ENCODE measurements at regions not wholly inside any gene's neighbourhood (a gene's known extent, or its start where the extent isn't known, plus 50 kb on each side); places are given as distances from the start of the nearest gene placed in this dataset.

DNA sequence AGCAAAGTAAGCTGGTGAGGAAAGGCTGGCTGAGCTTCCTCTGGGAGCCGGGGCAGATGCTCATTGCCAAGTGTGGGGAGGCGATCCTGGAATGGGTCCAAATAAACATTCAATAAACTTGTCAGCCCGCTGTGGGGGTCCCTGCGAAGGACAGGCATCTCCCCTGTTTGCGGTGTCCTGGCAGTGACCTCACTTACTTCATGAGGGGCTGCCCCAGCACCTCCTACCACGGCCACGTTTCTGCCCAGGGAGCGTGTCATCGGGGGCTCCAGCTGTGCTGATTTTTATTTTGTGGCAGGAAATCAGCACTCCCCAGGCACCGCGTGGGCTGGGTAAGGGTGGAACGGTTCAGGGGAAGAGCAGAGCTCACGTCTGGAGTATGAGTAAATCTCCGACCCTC is 493.9 kb upstream of the B3GAT1 start:
- H3K4ac ChIP-seq (ENCODE audit: low read depth, low read length) = no peak overlapping the region
- TF ChIP-seq, protein P1, sequence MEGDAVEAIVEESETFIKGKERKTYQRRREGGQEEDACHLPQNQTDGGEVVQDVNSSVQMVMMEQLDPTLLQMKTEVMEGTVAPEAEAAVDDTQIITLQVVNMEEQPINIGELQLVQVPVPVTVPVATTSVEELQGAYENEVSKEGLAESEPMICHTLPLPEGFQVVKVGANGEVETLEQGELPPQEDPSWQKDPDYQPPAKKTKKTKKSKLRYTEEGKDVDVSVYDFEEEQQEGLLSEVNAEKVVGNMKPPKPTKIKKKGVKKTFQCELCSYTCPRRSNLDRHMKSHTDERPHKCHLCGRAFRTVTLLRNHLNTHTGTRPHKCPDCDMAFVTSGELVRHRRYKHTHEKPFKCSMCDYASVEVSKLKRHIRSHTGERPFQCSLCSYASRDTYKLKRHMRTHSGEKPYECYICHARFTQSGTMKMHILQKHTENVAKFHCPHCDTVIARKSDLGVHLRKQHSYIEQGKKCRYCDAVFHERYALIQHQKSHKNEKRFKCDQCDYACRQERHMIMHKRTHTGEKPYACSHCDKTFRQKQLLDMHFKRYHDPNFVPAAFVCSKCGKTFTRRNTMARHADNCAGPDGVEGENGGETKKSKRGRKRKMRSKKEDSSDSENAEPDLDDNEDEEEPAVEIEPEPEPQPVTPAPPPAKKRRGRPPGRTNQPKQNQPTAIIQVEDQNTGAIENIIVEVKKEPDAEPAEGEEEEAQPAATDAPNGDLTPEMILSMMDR (conservative IDR thresholded peaks at IDR 0.05) = no peak

More for the DNA sequence above, 493.9 kb upstream of the B3GAT1 start:
- H3K18ac ChIP-seq (ENCODE audit: insufficient read length, low read depth, low read length) = no peak overlapping the region
- WGBS (ENCODE audit: extremely low coverage, insufficient read length, low lambda C conversion rate) = no CpG with 5 or more reads among the region's 14 CpGs
- no peaks in the 10 kb centered on the region for H3K23me2 ChIP-seq (ENCODE audit: insufficient read length, low read depth, low read length, poor library complexity, severe bottlenecking)
- no peak overlapping the region for H2BK5ac ChIP-seq (ENCODE audit: insufficient read length, low read length)
- H2BK20ac ChIP-seq (ENCODE audit: low read depth, low read length, poor library complexity, severe bottlenecking) = no peak overlapping the region
- no peak overlapping the region for H2BK120ac ChIP-seq (ENCODE audit: low read depth, low read length, poor library complexity, severe bottlenecking)
- H2BK15ac ChIP-seq (ENCODE audit: low read depth, low read length) = no peak overlapping the region
- H2AK5ac ChIP-seq (ENCODE audit: insufficient read length, low read length) = no peak overlapping the region
- H3K4me1 Mint-ChIP-seq = peaks cover 14 to 19% of the 10 kb centered on the region in 2 experiments
- H3K56ac ChIP-seq (ENCODE audit: insufficient read length, low read depth, low read length) = no peak overlapping the region
- no peak overlapping the region for H3K14ac ChIP-seq (ENCODE audit: insufficient read depth, low read length)
- no peak overlapping the region for H3K27ac ChIP-seq (ENCODE audit: insufficient read length, low read depth, low read length)
- no peak overlapping the region for H2BK12ac ChIP-seq (ENCODE audit: insufficient read length, low read depth, low read length)
- H4K91ac ChIP-seq (ENCODE audit: insufficient read length, low read depth, low read length) = no peak overlapping the region
- H3K4me3 Mint-ChIP-seq = no peak overlapping the region
- no peak overlapping the region for H3K9ac ChIP-seq (ENCODE audit: extremely low read depth, insufficient read length, low read length)
- no peak overlapping the region for H3K27ac Mint-ChIP-seq
- H4K8ac ChIP-seq (replicated peaks; ENCODE audit: insufficient read length, low read depth, low read length) = no peak overlapping the region
- no peak overlapping the region for H3K23ac ChIP-seq (ENCODE audit: insufficient read length, low read depth, low read length)
- no peak overlapping the region for H2AFZ ChIP-seq (ENCODE audit: low read length)
- H3T11ph ChIP-seq (ENCODE audit: low read length) = no peak overlapping the region
- no peaks in the 10 kb centered on the region for H3K79me2 ChIP-seq (ENCODE audit: insufficient read depth, low read length)
- H3K27me3 Mint-ChIP-seq (ENCODE audit: low read depth) = peaks cover 16% of the 10 kb centered on the region
- no peaks in the 10 kb centered on the region for H3K79me1 ChIP-seq (ENCODE audit: insufficient read depth, low read depth, low read length, poor library complexity, severe bottlenecking)
- no peaks in the 10 kb centered on the region for H4K20me1 ChIP-seq (ENCODE audit: control insufficient read depth, insufficient read depth, insufficient read length)
- H3K36me3 Mint-ChIP-seq (ENCODE audit: insufficient read depth in 1 of 3, low read depth in 3 of 3) = no peaks in the 10 kb centered on the region
- no peaks in the 10 kb centered on the region; the same call in 1 of the 2 replicates for H3K27me3 ChIP-seq (ENCODE audit: insufficient read depth, low read length)
- no peaks in the 10 kb centered on the region for H3K4me1 ChIP-seq (ENCODE audit: insufficient read depth, low read length)
- H4K5ac ChIP-seq (ENCODE audit: insufficient read length, low read depth, low read length) = no peak overlapping the region
- no peak for DNase-seq
- H3K9me3 Mint-ChIP-seq = no peaks in the 10 kb centered on the region
- H3K9me3 ChIP-seq (ENCODE audit: control insufficient read depth, low read depth, low read length) = no peaks in the 10 kb centered on the region
- no peak overlapping the region for H3K4me2 ChIP-seq (ENCODE audit: insufficient read depth, insufficient read length, low read length)
